H1 (cell line): ENCODE measurements at regions not wholly inside any gene's neighbourhood (a gene's known extent, or its start where the extent isn't known, plus 50 kb on each side); places are given as distances from the start of the nearest gene placed in this dataset.

Experiments used
- CHD2 ChIP-seq: IDR thresholded peaks from 2 replicates; pipeline ENCODE4 v1.6.1; 2012; ENCODE audit warnings: low read length, improper control_type of control experiment
- CTBP2 ChIP-seq: IDR thresholded peaks from 2 replicates; pipeline ENCODE4 v1.7.0; 2011; ENCODE audit warnings: borderline replicate concordance, mild to moderate bottlenecking, moderate library complexity, mixed read lengths, low read length; ENCODE audit not compliant: insufficient read depth, insufficient read length
- KDM4A ChIP-seq: IDR thresholded peaks from one replicate; pipeline ENCODE4 v1.7.1; 2012; ENCODE audit warnings: low read depth, mild to moderate bottlenecking, moderate library complexity, low read length, inconsistent platforms; ENCODE audit not compliant: severe bottlenecking

DNA sequence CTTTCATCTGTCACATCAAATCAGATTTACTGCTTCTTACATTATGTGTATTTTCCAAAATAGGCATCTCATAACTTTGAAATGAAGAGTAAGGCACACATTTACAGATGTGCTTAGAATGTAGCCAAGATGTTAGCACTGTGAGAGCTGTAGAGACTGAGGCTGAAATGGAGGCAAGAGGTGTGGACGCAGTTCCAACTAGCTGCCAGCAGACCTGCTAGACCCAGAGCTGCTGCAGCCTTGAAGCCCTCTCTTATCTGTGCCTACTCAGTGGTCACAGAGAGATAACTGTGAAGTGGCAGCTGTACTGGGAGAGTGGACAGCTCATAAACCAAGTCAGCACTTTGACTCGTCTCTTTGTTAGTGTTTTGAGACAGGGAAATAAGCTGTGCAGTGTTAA is 470.9 kb downstream of the CCER1 start (continued):
- TF ChIP-seq CTBP2 (no peak), CHD2 (no peak), KDM4A (no peak)
